Skin of body (tissue), 1 donor: ENCODE measurements at regions not wholly inside any gene's neighbourhood (a gene's known extent, or its start where the extent isn't known, plus 50 kb on each side); places are given as distances from the start of the nearest gene placed in this dataset.

ENCODE experiments used
- DNase-seq: peaks from one replicate; lab custom pipeline; 2025; lab: John Stamatoyannopoulos, UW

DNA sequence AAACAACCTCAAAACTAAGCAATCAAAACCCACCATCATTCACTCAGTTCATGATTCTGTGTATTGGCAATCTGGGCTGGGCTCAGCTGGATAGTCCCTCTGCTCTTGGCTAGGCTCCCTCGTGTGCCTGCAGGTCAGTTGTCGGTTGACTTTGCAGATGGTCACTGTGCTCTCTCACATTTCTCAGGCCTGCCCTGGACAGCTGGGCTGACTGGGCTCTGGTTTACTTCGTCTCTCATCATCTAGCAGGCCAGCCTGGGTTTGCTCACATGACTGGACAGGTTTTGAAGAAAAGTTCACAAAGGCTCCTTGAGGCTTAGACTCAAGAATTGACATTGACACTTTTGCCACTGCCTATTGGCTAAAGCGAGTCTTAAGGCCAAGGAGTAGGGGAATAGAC is 105.0 kb upstream of the CTNNB1 start:
- no peak for DNase-seq

DNA sequence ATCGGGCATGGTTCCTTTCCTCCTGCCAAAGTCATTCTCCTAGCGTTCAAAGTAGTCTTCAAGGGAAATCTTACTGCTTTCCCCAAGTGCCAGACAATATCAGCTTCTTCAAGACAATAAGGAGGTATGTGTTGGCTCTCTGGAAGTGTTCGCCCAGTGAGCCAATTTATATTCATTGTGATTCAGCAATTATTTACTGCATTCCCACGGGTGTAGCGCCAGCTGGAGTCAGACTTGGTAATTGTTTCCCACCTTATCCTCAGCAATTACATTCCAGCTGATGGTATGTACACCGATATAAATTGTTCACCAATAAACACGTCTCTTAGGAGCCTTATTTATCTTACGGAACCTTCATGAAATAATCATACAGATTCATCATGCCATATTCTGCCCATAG is 103.6 kb upstream of the CTNNB1 start:
- DNase-seq: no peak

DNA sequence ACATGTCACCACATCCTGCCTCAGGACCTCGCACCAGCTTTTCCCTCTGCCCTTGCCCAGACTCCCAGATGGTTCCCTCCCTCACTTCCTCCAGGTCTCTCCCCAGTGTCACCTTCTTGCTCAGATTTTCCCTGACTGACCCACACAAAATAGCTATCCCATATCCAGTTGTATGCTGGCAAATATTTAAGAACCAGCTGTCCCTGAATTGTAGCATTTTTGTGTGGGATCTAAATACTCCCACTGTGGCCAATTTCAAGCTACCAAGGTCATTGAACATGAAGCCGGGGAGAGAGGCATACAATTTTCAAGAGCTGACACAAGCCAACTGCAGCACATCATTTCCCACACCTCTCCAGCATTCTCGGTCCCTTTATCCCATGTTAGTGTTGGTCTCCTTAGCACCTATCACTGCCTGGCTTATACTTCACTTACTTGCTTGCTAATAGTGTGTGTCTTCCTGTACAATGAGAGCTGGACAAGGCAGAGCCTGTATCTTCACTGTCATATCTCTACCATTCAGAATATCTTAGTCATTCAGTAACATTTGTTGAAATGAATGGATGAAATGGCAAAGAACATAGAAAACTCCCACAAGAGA is 101.3 kb upstream of the CTNNB1 start:
- no peak for DNase-seq

DNA sequence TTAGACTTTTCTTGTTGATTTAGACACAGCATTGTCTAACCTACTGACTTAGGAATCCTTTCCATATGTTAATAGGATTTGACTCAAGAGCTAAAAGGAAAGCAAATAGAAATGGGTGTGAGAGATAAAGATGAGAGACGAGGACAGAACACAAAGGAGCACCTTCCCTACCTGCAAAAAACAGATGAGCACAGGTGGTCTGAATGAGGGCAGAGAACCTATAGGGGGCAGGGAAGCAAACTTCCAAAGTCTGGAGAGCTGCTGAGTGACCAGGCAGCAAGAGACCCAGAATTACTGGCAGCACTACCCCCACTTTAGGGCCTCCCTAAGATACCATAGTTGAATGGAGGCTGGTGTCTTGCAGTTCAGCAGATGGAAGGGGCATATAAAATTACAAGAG is 98.1 kb upstream of the CTNNB1 start:
- DNase-seq: no peak

DNA sequence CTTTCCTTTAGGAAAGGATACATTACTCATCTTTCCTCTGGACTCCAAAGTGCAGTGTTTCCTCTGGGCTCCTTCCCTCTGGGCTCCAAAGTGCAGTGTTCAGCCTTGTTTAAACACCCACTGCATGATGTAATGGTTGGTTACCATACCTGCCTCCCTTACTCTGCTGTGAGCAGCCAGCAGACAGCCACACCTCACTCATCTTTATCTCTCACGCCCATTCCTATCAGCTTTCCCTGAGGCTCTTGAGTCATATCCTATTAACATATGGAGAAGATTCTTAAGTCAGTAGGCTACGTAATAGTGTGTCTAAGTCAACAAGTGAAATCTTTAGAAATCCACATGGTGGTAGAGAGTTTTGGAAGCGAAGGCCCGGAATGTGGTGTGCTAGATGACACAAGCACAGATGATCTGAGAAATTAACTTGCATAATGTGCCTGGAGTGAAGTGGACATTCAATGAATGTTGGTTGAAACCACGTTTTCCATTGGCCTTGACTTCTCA is 97.2 kb upstream of the CTNNB1 start:
- no peak for DNase-seq

DNA sequence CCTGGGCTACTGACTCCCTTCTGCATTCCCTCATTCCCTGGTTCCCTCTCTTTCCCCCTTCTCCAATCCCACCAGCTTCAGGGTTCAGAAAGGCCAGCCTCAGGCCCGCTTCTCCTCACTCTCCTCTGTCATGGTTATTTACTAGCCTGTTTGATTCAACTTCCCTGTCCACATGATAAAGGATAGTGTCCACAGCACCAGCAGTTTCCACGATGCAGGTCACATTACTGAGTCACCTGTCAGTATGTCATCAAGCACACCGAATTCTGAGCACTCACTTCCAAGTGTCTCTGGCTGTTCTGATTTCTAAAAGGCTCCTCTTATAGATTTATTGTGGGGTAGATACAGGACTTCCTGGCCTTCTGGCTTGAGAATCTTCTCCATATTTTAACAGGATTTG is 96.6 kb upstream of the CTNNB1 start:
- DNase-seq: no peak

DNA sequence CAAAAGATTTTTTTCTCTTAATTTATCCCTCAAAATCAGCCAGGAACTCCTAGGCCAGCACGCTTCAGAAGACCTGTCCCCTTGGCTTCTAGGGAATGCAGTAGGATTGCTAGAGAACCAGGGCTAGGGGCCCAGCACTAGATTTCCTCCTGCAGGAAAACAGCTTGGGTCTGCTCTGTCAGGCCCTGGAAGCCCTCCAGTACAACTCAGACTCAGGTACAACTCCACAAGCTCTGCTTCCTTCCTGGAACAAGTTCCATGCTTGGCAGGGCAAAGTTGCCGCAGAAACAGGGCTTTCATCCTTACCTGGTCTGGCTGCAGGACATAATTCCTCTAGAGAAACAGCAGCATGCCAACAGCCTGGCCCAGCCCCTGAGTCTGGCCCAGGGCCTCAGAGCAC is 96.1 kb upstream of the CTNNB1 start:
- no peak for DNase-seq

DNA sequence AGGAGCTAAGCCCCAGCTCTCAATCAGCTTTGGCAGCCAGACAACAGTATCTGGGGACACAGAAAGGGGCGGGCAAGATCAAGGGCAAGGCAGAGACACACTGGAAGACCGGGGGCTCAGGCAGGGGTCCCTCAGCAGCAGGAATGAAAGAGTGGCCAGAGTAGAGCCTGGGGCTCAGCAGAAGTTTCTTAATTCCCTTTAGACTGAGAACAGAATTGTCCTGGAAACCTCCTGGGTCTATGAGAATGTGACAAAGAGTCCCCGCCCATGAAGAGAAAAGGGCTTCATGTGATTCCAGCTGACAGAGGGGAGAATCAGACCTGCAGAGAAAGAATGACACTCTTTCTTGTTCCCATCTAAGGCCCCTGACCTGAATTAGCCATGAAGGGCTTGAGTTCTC is 95.2 kb upstream of the CTNNB1 start:
- no peak for DNase-seq

DNA sequence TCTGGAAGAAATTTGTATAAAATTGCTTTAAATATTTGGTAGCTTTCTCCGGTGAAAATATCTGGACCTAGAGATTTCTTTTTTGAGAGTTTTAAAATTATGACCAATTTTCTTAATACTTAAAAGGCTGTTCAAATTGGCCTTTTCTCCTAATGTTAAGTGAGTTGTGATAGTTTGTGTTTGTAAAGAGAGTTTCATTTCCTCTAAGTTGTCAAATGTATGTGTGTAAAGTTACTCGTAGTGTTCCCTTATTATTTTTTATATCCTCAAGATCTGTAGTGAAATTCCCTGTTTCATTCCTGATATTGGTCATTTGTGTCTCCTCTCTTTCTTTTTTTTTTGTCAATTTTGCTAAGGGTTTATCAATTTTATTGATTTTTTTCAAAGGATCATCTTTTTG is 92.6 kb upstream of the CTNNB1 start:
- no peak for DNase-seq

DNA sequence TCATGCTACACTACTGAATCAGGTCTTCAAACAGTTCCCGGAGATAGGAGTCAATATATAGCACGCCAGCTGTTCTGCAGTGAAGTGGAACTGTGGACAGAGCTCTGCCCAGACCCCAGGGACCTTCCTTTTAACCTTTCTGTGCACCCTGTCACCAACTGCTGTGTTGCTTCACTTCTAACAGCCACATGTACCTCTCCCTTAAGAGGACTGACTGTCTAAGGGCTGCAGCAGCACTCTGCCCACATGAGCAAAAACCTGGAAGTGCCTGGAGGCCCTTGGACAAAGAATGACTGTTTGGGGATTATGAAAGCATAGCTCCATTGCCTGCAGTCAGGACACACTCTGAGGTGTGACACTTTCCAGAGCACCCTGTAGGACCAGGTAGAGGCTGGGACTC is 88.3 kb upstream of the CTNNB1 start:
- no peak for DNase-seq

DNA sequence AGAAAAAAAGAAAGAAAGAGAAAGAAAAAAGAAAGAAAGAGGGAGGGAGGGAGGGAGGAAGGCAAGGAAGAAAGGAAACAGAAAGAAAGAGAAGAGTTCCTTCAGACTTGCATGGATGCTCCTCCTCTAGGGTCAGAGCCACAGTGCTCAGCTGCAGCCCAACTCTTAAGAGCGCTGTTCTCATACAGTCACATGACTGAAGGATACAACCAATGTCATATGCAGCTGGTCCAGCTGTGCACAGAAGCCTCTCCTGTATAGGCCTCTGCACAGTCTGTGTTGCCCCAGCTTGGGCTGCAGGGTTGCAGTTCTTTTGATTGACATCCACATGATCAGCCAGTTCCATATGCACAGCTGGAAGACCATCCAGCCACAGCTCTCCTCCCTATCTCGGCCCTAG is 86.8 kb upstream of the CTNNB1 start:
- DNase-seq: no peak

DNA sequence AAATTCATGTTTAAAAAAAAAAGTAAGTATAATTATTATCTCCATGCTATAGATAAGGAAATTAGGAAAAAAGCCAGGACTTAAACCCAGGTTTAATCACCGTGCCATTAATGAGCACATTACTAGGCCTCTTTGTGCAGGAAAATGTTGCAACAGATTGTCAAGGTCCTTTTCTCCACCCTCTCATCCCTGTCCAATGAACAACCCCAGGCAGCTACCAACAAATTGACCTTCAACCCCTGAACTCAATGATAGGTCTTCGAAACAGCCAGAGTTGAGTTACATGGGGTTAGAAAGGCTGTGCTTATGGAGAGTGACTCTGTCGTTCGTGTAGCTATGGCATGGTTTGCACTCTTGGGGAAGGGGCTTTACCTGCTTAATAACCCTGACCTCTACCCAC is 84.2 kb upstream of the CTNNB1 start:
- no peak for DNase-seq

DNA sequence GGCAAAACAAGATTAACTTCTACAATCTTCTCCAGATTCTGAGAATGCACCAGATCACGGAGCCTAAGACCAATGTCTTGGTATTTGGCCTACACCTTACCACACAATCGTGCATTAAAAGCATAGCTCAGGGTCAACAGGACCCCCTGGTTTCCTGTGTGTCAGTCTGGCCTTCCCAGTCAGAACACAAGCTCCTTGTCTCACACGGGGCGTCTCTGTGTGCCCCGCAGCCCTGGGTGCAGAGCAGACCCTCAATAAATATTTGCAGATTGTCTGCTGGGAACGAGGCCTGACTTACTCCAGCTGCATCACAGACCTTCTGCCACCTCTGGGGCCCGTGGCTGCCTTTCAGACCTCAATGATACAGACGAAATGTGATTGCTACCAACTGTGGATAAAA is 82.5 kb upstream of the CTNNB1 start:
- no peak for DNase-seq

DNA sequence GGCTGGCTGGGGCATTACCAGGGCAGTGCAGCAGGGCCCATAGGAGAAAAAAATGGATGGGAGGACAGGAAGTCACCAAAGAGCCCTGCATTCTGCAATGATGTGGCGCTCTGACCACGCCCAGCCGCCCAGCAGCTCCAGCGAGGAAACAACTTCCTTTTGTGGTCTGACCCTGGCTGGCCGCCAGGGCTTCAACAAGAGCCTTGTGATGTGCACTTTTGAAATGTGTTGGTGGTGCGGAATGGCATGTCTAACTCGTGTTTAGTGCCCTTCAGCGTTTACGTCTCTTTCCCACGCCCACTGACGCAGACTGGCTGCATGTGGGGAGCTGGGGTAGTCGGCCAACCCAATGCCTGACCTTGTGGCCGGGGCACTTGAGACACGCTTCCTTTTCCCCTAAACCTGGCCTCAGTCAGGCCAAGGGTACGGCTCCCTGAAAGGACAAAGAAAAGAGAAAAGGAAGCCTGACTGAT is 81.9 kb upstream of the CTNNB1 start:
- DNase-seq: peak; percentile 87

DNA sequence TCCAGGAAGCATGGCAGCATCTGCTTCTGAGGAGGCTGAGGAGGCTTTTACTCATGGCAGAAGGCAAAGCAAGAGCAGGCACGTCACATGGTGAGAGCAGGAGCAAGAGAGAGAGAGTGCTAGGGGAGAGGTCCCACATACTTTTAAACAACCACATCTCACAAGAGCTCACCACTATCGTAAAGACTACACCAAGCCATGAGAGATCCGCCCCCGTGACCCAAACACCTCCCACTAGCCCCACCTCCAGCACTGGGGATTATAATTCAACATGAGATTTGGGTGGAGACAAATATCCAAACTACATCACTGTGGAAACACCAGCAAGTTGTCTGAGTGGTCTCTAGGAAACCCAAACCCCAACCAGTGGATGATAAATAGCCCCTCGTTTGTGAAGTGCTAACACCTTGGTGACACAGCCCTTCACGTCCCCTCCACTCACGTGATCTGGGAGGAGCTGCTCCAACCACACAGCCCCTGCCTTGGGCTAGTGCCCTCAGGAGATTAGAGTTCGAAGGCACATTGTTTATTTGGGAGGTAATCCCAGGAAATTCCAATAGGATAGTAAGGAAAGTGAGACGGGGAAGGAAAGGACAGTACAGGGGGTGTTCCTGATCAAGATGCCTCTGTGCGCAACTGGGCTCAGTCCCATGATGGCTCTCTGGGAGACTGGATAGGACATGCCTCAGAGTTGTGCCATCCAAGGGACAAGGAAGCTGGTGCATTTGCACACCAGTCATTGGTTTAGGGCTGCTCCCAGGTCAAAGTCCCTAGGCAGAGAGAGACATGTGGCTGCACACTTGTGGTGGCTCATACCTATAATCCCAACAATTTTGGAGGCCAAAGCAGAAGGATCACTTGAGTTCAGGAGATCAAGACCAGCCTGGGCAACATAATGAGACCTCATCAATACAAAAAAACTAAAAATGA is 80.6 kb upstream of the CTNNB1 start:
- no peak for DNase-seq

DNA sequence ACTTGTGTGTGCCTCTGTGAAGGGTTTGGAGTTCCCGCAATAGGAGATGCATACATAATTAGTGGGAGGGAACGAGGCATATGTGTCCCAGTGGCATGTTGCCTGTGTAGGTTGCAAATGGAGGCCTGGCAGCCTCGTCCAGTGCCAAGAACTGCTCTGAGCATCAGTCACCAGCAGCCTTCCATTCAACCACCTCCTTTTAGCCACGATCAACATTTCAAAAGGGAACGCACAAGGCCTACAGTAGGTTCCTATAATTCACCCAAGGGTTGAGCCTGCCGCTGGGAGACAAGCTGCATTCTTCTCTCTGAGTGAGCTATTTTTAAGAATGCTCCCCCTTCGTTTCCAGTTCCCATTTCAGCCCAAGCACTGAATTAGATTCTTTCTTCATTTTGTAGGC is 78.8 kb upstream of the CTNNB1 start:
- peak; percentile 26 for DNase-seq

DNA sequence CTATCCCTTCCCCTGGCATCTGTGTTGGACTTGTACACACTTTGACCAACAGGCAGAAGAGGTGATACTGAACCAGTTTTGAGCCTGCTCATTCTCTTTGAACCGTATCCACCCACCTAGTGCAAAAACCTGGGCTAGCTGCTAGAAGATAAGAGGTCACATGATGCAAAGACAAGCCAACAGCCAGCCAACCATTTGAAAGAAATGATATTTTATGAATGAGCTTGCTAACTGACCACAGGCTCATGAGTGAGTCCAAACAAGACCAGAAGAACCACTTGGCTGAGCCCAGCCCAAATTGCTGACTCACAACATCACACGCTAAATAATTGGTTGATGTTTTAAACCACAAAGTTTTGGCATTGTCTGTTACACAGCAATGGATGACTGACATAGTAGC is 74.0 kb upstream of the CTNNB1 start:
- no peak for DNase-seq

DNA sequence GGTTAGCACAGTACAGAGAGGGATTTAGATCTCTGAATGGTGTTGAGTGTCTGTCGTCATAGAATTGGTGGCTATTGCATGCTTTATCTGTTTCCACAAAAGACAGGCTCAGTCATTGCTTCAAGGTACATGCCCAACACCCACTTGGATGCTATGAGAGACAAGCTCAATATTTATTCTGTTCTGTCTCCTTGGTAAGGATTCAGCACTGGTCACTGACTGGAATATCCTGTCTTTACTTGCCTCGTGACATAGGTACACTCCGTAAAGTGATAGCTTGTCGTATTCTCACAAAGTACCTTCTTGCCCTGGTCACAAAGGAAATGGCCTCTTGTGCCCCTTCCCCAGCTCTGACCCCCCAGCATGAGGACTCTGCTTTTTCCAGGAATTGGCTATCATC is 72.8 kb upstream of the CTNNB1 start:
- no peak for DNase-seq

DNA sequence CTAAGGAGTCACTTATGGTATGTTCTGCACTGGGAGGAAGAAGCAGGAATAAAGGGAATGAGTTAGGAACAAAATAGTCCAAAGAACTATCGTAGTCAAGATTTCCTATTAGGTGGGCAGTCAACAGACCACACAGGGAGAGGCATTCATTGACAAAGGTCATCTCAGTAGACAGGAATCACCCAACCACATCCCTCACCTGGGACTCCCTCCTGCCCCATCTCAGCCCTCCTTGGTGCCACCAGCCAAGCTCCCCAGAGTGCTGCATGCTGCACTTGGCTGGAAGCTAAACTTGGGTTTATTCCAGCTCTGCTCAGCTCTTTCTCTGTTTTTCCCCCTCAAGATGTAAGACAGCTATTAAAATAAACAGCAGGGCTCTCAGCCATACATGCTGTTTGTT is 72.3 kb upstream of the CTNNB1 start:
- DNase-seq: no peak

DNA sequence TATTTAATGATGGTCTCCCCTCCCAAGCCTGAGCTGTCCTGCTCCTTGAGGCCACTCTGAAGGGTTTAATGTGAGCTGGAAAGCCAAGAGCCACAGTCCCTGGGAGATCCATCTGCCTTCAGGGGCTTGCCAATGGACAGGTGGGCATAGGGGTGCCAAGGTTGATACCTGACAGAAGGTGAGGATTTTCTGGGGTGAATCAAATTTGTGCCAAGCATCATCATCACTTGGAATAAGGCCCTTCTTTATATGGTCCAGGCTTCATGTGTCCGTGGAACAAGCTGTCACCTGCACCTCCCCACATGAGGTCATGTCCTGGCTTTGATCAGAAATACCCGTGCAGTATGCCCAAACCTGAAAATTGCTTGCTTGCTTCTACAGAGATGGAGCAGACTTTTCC is 71.9 kb upstream of the CTNNB1 start:
- DNase-seq: no peak

DNA sequence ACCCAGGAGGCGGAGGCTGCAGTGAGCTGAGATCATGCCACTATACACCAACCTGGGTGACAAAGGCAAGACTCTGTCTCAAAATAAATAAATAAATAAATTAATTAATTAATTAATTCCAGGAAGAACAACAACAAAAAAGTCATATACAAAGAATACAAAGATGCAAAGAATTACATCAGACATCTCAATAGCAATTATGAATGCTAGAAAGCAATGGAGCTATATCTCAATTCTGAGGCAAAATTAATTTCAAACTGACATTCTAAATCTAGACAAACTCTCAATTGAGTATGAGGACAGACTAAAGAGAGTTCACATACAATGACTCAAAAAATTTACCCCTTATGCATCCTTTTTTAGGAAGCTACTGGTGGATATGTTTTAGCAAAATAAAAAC is 69.6 kb upstream of the CTNNB1 start:
- no peak for DNase-seq

DNA sequence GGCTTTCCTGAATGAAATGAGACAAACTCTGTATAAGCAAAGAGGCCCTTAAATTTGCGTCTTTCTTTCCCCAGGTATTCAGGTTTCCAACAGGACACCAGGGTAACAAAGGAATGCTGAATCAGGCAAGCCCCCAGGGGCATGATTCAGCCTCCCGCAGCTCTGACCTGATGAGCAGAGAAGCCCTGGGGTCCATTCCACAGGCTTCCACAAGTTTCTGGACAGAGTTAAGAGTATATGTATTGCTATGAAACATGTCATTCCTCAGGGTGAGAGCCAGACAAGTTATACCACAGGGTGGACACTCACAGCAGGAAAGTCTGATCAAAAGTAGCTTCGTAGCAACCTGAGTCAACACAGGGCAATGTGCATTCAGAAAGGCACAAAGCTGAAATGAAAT is 68.1 kb upstream of the CTNNB1 start:
- no peak for DNase-seq

DNA sequence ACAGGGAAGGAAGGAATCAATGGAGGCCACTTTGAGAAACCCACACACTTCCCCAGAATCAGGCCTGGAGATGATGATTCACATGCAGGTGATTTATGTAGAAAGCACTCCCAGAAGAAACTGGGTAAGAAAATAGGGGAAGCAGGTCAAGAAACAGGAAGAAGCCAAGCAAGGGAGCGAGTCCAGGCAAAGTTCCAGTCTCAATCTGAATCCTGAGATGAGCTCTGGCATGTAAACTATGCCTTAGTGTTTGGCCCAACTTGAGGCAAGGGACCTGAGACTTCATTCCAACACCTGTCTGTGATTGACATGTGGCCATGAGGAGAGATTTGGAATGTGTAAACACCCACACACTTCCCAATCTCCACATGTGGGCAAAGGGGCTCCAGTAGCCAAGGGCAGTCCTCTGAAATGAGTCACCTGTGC is 61.6 kb upstream of the CTNNB1 start:
- no peak for DNase-seq
